NCI-H146 treated with DMSO at 0.1 percent for 48 hours (cell line): ENCODE measurements at regions not wholly inside any gene's neighbourhood (a gene's known extent, or its start where the extent isn't known, plus 50 kb on each side); places are given as distances from the start of the nearest gene placed in this dataset.

ENCODE experiments used
- DNase-seq: peaks from one replicate; lab custom pipeline; 2025; ENCODE audit not compliant: unreplicated experiment; lab: John Stamatoyannopoulos, UW

- DNase-seq, result no peak
Observed at GRCh38 chr20:11838076-11838636, 79.5 kb upstream of the BTBD3 start.

- DNase-seq, result no peak
Observed at GRCh38 chr20:11841972-11842461, 75.7 kb upstream of the BTBD3 start.

- DNase-seq, result no peak
Observed at GRCh38 chr20:11843289-11843688, 74.4 kb upstream of the BTBD3 start.

DNA sequence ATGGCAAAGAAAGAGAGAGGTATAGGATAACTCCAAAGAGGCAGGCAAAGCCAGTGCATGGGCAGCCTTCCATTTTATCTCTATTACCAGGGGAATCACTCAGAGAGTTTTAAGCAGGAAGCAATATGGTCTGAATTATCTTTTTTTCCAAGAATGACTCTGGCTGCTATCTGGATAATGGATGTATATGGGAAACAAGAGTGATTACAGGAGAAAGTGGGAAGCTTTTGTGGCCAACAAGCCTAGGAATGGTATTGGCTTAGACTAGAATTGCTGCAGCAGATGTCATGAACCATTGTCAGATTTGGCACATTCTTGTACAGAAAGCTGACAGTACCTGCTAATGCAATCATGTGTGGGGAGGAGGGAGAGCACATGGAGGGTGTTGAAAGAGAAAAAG is 73.0 kb upstream of the BTBD3 start:
- no peak for DNase-seq

DNA sequence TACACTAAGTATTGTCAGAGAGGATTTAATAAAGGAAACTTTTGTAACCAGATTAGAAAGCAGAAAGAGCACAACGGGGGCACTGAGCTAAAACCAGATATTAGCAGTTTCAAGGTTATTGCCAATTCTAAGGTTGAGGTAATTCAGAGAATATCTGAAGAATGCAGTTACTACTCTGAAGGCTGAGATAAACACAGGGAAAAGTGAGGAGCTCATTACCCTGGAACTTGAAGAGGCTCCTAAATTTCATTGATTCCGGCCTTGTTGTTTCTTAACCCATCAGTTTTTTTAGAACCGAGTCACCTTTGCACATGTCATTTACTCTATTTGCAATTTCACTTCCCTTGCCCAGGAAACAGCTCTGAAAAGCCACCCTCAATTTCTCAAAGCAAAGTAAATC is 72.4 kb upstream of the BTBD3 start:
- no peak for DNase-seq

- no peak for DNase-seq
Observed at GRCh38 chr20:11846131-11846530, 71.6 kb upstream of the BTBD3 start.

DNA sequence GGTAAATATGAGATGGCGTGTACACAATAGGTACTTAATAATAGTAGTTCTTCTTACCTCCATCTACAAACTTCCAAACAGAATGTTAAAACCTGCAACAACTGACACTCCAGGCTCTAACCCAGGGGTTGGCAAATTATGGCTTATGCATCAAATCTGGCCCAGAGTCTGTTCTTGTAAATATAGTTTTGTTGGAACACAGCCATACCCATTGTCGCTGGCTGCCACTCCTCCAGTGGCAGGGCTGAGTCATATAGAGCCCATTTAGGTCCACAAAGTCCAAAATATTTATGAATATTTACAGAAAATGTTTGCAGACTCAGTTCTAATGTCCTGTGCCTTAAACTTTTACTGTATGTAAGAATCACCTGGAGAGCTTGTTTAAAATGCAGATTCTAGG is 69.9 kb upstream of the BTBD3 start:
- no peak for DNase-seq

GRCh38 chr20:11849270-11849915 is 68.3 kb upstream of the BTBD3 start:
- no peak for DNase-seq

GRCh38 chr20:11849976-11850670 is 67.6 kb upstream of the BTBD3 start:
- DNase-seq, result no peak

DNA sequence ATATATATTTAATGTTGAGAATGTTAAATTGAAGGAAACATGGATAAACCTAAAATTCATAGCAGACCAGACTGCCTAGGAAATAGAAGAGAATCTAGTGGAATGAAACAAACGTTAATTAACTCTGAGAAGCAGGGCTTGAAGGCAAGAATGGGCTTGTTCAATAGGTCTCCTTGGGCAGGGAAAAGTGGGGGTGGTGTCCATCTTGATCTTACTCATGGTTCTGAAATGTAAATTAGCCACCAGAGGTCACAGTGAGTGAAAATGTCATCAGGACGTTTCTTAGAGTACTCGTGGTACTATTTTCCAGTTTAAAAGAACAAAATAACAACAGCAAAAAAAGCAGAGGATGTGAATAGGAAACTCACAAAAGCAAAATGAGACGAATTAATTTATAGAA is 66.8 kb upstream of the BTBD3 start:
- no peak for DNase-seq

DNA sequence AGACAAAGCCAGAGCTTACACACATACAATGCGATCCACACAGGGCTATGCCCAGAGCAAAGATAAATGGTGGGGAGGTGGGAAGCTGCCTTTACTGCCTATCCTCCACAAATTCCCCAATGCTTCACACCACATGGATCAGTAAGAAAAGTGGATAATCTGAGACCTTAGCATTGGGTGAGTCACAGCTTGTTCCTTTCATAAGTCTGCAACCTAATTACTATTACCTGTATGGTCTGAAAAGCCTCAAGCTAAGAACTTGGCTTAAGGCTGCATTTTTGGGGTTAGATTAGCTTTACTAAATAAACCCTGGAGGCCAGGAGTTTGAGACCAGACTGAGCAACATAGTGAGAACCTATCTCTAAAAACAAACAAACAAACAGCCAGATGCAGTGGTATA is 66.0 kb upstream of the BTBD3 start:
- no peak for DNase-seq

GRCh38 chr20:11852189-11852588 is 65.5 kb upstream of the BTBD3 start:
- no peak for DNase-seq

GRCh38 chr20:11852811-11853210 is 64.9 kb upstream of the BTBD3 start:
- DNase-seq, result no peak

DNA sequence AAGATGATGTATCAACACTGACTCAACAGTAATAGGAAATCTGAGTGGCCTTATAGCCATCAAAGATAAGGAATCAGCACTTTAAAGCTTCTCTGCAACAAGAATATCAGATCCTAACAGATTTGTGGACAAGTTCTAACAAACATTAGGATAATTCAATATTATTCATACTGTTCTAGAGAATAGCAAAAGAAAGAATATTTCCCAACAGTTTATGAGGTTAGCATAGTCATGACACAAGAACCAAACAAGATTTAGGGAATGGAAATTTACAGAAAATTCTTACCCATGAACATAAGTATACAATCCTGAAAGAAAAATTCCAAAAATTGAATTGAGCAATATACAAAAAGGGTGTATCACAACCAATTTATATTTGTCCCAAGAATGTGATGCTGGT is 64.3 kb upstream of the BTBD3 start:
- no peak for DNase-seq

GRCh38 chr20:11861479-11861878 is 56.2 kb upstream of the BTBD3 start:
- no peak for DNase-seq

GRCh38 chr20:11867291-11867919 is 50.3 kb upstream of the BTBD3 start:
- DNase-seq, result no peak
